Jurkat, Clone E6-1 (cell line): ENCODE measurements at regions not wholly inside any gene's neighbourhood (a gene's known extent, or its start where the extent isn't known, plus 50 kb on each side); places are given as distances from the start of the nearest gene placed in this dataset.
"Not testable (repeated sequence)": the region's sequence is repeated elsewhere in the genome, so short reads cannot be mapped to it uniquely, and the experiment has no call there.

ENCODE experiments used
- DNase-seq: peaks from one replicate; pipeline ENCODE4 v3.0.0-alpha.2; 2011; ENCODE audit warnings: low read depth, low spot score
- H3K4me3 ChIP-seq: 2 replicates; pipeline ENCODE4 v1.5.1; 2011; ENCODE audit warnings: mild to moderate bottlenecking, low read length, control low read depth, moderate library complexity

DNA sequence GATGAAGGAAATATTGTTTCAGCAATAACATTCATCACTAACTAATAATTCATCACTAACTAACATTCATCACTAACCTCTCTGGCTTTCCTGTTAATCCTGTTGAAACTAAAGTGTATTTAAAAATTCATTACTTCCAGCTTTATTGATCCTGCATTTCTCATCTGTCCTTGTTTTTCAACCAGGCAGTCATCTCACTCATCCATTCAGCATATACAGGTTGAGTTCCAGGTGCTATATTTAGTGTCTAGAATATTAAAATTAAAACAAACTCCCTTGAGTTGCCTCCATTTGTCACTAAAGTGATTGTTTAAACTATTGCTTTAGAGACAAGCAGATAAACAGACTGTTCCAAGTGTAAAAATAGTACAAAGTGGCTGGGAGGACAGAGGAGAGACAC is 58.1 kb downstream of the ATXN7L3B start:
- DNase-seq, result no peak
- no peak overlapping the region for H3K4me3 ChIP-seq

DNA sequence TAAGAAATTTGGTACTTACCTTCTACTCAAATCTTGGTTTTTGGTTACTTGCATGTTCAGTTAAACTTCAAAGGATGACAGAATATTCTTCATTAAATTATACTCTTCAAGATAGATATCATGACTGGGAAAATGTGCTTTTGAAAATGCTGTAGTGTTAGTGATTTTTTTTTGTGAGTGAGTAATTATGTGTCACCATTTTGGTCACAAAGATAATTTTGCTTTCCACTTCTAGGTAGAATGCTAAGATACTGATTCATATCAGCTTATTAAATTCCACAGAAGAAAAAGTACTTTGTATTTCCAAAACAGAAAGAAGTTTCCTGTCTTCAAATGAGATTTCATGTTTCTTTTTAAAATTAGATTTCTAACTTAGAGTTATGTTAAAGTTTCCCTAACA is 61.2 kb downstream of the ATXN7L3B start:
- H3K4me3 ChIP-seq, result no peak overlapping the region
- DNase-seq, result no peak

DNA sequence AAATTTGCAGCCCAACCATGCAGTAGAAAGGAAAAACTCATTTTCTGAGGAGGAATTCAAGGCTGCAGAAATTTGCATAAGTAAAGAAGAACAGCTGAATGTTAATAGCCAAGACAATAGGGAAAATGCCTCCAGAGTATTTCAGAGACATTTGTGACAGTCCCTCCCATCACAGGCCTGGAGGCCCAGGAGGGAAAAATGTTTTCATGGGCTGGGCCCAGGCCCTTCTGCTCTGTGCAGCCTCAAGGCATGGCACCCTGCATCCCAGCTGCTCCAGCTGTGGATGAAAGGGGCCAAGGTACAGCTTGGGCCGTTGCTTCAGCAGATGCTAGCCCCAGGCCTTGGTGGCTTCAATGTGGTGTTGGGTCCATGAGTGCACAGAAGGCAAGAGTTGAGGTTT is 62.3 kb downstream of the ATXN7L3B start:
- DNase-seq, result no peak
- H3K4me3 ChIP-seq, result no peak overlapping the region

DNA sequence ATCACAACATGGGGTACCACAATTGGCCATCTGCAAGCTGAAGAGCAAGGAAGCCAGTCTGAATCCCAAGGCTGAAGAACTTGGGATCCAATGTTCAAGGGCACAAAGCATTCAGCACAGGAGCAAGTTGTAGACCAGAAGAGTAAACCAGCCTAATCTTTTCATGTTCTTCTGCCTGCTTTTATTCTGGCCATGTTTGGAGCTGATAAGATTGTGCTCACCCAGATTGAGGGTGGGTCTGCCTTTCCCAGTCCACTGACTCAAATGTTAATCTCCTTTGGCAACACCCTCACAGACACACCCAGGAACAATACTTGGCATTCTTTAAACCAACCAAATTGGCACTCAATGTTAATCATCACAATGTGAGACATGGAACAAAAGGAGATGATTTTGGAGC is 63.2 kb downstream of the ATXN7L3B start:
- DNase-seq, H3K4me3 ChIP-seq: not testable (repeated sequence)

DNA sequence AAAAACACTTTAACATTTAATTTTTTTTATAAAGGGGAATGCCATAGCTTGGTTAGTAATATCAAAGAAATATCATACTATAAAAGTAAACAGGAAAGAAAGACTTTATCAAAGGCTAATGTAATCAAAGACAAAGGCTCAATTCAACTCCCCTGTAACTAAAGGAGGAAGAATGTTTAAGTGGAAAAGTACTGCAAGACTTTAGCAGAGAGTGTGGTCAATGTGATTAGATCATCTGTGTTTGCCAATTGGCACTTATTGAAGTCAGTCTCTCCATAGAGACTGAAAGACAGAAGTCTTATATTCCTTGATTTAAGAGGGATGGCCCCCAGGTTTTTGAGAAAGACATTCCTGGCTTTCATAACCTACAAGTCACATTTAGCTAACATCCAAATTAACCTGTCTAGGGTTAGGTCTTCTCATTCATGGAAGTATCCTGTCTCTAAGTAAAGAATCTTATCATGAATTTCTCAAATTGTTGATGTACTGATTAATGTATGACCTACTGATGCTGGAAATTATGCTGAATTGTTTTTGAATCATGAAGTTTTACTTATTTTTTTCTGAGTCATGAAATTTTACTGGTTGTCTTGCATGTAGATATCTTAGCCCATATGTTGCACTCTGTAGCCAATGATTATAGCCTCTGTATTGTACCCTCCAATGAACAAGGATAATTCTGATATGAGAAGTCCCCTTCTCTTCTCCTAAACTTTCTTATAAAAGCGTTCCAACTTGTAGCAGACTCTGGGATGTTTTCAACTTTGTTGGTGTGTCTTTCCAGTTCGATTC is 65.4 kb downstream of the ATXN7L3B start:
- no peak for DNase-seq
- H3K4me3 ChIP-seq, result no peak overlapping the region

DNA sequence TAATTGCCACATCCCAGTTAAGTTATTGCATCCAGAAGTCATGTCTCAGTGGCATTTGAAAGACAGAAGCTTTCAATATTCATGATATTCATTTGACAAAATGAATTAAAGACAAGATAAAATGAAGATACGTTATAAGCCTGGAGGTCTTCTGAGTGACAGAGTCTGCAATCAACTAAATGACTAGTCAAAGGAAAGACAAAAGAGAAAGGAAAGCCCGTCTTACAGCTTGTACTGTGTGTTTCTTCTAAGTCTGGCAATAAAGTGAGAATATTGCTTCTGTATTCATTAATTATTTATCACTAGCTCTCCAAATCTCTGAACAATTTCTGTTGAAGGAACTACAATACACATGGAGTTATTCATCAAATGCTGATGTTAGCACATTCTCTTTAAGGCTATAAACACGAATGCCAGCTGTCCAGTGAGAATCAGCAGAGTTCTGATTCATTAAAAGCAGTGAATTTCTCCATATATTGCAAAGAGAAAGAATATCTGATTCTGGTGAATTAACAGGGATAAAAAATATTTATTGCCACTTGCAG is 70.7 kb downstream of the ATXN7L3B start:
- H3K4me3 ChIP-seq, result no peak overlapping the region
- DNase-seq, result no peak

DNA sequence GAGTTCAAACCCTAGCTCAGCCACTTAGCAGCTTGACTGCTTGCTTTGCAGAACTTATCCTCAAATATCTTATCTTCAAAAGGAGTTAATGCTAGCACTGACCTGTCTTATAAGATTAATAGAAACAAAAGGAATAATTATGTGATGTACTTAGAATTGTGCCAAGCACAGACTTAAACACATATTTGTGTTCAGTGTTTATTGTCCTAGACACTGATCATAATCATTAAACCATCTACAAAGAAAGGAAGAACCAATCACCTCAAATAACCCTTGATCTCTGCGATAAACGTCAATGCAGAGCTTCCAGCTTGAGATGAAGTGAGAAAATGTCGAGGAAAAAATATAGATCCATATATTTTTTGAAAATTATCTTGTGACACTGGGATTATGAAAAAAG is 73.1 kb downstream of the ATXN7L3B start:
- H3K4me3 ChIP-seq, result no peak overlapping the region
- no peak for DNase-seq

DNA sequence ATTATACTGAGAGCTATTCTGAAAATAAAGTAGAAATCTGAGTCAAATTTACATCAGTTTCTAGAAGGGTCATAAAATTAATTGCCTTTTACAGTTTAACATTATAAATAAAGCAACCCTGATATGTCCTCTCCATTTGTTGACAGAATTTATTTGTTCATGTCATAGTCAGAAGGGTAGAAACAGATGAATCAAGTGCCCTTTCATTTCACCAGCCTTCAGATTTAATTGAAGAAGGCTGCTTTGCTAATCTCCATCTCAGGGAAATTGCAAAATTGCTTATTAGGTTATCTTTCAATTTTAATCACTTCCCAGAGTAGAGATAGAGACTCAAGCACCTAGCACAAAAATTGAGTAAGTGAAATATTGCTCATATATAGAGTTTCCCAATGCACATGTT is 76.8 kb downstream of the ATXN7L3B start:
- H3K4me3 ChIP-seq, result no peak overlapping the region
- no peak for DNase-seq

DNA sequence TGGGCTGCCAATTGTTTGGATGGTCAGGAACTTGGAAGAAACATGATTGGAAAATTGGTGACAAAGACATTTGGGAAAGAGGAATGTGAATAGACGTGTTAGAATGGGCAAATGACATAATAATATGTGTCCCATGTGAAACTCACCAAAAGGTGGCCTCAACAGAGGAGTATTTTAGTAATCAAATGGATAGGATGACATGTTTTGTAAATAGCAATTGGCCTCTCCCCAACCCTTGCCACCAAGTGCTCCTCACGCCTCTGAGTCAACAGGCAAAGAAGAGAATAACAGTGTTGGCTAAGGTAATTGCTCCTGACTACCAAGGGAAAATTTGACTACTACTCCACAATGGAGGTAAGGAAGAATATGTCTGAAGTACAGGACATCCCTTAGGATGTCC is 81.4 kb downstream of the ATXN7L3B start:
- H3K4me3 ChIP-seq, result no peak overlapping the region
- DNase-seq, result no peak

DNA sequence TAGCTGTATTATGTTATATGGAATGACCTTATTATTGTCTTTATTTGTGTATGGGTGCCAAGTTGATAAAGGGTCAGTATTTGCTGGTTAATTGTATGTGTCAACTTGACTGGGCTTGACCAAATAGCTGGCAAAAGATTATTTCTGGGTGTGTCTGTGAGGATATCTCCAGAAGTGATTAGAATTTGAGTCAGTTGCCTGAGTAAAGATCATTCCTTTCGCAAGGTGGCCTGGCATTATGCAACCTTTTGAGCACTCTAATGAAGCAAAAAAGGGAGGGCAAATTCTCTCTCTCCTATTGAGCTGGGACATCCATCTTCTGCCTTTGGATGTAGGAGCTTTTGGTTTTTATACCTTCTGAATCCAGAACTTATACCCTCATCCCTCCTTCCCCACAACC is 82.2 kb downstream of the ATXN7L3B start:
- DNase-seq, result no peak
- no peak overlapping the region for H3K4me3 ChIP-seq

DNA sequence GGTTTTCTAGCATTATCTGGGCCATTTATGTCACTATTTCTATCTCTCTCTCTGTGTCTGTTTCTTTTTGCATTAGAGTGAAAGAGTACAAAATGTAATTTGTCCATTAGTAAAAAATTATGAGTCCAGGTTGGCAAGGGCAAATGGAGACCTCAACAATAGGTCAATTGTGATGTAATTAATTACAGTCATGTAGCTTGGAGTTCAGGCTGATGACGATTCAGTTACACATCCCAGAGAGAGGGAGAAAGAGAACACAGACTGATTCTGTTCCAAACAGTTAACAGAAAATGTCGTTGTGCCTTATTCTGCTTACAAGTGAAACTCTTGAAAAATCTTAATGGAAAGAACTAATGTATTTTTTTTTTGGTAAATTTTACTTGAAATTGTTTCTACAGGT is 83.3 kb downstream of the ATXN7L3B start:
- H3K4me3 ChIP-seq, result no peak overlapping the region
- no peak for DNase-seq

DNA sequence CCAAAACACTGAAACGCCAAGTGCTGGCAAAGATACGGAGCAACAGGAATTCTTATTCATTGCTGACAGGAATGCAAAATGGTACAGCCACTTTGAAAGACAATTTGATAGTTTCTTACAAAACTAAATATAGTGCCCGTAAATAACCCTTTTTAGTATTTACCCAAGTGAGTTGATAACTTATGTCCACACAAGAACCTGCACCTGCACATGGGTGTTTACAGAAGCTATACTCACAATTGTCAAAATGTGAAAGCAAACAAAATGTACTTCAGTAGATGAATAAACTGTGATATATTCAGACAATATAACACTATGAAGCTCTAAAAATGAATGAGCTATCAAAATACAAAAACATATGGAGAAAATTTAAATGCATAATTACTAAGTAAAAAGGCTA is 86.6 kb downstream of the ATXN7L3B start:
- DNase-seq, result no peak
- no peak overlapping the region for H3K4me3 ChIP-seq

DNA sequence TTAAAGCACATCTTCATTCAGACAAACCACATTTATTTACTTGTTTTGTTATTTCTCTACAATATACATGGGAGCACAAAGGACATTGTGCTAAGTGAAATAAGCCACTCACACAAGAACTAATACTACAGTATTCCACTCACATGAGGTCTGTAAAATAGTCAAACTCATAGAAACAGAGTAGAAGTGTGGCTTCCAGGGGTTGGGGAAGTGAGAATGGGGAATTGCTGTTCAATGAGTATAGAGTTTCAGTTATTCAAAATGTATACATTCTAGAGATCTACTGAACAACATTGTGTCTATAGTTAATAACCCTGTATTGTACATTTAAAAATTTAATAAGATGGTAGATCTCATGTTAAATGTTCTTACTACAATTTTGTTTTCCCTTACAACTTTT is 88.8 kb downstream of the ATXN7L3B start:
- H3K4me3 ChIP-seq, result no peak overlapping the region
- no peak for DNase-seq

DNA sequence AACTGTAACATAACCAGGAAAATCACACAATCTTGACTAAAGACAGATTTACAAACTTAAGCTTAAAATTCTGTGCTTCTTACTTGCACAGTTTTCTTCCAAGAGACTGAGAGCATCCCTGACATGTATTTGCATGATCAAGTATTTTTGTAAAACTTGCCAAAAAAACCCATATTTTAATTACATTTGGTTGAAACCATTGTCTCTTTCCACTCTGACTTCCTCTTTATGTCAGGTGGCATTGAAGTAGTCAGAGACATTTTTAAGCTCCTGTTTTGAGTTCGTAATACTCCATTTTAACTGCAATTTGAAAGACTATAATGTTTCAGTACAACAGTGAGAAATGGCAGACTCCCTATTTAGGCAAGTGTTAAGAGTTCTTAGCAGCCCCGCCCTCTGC is 103.6 kb downstream of the ATXN7L3B start:
- no peak overlapping the region for H3K4me3 ChIP-seq
- no peak for DNase-seq

DNA sequence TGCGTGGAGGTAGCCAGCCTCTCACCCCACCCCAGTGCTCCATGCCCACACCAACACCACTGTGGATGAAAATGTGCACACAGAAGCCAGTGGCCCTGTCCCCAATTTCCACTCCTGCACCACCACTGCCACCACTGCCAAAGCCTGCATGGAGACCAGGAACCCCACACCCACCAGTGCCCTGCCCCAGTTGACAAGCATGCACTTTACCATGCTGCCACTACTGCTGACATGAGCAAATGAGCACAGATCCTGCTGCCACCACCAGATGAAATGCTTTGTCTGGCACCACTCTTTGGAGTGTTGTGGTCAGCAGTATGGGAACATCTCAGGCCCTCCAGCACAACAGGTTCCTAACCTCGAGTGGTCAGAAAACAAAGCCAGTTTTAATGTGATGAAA is 104.1 kb downstream of the ATXN7L3B start:
- no peak overlapping the region for H3K4me3 ChIP-seq
- no peak for DNase-seq

DNA sequence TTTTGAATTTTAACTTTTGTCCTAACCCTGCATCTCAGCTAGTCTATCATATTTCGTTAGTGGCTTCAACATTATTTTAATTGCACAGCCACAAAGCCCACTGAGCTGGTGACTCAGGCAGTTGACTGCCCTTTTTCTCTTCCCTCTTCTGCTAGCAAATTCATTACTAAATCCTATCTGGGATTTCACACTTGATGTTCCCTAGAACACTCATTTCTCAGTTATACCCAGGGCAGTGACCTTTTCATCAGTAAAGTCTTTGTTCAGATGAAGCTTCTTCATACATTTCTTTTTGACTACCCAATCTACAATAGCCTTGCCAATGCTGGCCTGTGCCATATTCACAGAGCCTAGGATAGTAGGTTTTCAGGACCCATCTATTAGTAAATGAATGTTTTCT is 107.0 kb downstream of the ATXN7L3B start:
- H3K4me3 ChIP-seq, result no peak overlapping the region
- no peak for DNase-seq

DNA sequence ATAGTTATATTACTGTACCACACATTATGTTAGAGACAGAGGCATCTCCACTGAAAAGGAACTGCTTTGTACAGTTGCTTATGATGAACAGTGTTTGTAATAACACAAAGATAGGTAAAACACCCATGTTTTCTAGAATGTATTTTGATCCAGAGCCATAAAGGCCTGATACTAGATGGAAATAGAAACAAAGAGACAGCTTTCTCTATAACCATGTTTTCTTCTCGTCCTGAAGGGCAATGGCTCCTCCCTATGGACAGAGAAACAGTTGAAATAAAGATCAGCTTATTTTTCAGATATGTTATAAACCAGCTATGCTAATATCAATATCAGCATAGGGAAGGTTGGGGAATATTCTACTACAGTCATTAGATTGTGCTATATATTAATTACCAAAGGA is 109.2 kb downstream of the ATXN7L3B start:
- no peak overlapping the region for H3K4me3 ChIP-seq
- no peak for DNase-seq

DNA sequence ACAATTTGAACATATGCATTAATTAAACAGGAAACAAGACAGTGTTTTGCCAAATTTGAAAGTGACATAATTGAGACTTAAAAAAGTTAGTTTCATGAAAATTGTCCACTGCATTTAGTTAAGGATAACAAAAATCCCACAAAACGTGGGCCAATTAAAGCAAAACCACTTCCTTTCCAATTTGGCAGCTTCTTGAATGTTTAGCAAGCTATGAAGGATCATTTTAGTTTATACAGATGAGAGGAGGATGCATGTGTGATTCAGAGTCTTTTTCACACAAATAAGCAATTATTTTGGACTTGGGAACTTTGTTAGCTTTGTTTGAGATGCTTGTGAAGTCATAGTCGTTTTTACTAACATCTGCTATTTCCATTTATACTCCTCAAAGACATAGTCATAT is 109.6 kb downstream of the ATXN7L3B start:
- no peak overlapping the region for H3K4me3 ChIP-seq
- no peak for DNase-seq

DNA sequence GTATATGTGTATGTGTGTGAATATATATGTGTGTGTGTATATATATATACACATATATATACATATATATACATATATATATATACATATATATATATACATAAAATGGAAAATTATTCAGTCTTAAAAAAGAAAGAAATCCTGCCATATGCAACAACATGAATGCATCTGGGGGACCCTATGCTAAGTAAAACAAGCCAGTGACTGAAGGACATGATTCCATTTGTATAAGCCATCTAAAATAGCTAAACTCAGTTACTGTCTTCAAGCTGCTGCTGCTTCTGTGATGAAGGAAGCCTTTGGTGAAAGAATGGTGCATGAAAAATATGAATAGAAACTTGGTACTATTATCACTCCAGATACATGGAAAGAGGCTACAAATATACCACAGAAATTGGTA is 118.6 kb downstream of the ATXN7L3B start:
- no peak overlapping the region for H3K4me3 ChIP-seq
- DNase-seq, result no peak

DNA sequence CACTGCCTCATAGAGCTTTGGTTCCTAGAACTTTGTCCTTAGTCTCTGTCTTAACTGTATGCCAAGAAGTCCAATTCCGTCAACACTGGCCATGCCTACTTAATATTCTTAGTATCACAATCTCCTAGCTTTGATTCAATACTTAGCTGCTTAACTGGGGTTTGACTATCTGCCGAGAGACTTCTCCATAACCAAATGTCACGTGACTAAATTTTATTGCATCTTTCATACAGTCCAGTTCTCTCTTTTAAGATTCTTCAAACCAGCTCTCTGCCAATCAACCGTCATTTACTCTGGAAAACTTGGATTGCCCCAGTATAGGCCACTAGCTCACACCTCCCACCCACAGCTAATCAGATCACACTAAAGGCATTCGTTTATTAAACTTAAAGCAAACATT is 122.8 kb downstream of the ATXN7L3B start:
- DNase-seq, result no peak

DNA sequence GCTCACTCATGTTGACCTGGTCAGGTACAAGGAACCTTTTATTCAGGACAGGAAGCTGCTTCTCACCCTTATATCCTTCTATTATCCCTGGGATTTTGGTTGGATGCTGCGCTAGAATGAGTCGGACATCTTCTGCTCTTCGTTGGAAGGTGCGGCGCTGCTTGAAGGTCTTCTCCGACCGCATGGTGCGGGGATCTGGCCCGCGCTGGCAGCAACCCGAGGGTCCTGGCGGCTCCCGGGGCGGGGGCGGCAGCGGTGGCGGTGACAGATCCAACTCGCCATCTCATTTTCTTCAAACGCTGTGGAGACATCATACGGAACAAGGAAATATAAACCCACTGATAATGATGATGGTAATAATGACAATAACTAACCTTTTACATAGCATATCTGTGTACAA is 126.3 kb downstream of the ATXN7L3B start:
- DNase-seq, result no peak
- H3K4me3 ChIP-seq, result no peak overlapping the region

More for the DNA sequence above, 122.8 kb downstream of the ATXN7L3B start:
- no peak overlapping the region for H3K4me3 ChIP-seq
